NCI-H2227 (cell line): ENCODE measurements at regions not wholly inside any gene's neighbourhood (a gene's known extent, or its start where the extent isn't known, plus 50 kb on each side); places are given as distances from the start of the nearest gene placed in this dataset.

Source experiments
- DNase-seq: peaks from one replicate; lab custom pipeline; 2025; ENCODE audit not compliant: unreplicated experiment; lab: John Stamatoyannopoulos, UW

GRCh38 chr11:28657378-28658030 lies 549.3 kb downstream of the METTL15 start:
- DNase-seq = no peak

- no peak for DNase-seq
Measured at GRCh38 chr11:28654191-28654590, 546.0 kb downstream of the METTL15 start.

DNA sequence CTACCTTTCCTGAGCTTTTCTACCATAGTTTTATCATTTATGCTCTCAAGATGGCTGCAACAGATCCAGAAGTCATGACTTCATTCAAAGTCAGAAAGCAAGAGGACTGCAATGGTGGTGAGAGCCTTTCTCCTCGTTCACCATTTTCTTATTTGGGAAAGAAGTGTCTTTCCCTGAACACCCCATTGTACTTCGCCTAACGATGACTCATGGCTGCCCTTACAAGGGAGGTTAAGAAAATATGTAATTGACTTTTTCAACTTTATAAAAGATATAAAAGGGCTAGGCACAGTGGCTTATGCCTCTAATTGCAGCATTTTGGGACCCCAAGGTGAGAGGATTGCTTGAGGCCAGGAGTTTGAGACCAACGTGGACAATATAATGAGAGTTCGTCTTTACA lies 541.7 kb downstream of the METTL15 start:
- DNase-seq = no peak

DNA sequence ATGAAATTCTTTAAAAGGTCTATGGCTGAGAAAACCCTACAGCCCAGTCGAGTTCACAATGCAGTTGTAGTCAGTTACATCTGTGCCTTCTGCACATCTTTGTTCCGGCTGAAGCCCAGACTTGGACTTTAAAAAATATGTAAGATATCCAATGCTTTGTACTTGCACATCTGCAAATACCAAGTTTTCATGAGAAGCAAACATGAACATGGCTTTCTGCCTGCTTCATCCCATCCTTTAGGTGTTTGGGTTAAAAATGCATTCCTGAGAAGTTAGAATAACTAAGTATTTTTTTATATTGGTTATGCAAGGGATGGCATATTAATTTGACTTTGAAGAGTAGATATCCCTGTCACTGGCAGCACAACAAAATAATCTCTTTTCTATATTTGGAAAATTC lies 528.4 kb downstream of the METTL15 start:
- DNase-seq = no peak

DNA sequence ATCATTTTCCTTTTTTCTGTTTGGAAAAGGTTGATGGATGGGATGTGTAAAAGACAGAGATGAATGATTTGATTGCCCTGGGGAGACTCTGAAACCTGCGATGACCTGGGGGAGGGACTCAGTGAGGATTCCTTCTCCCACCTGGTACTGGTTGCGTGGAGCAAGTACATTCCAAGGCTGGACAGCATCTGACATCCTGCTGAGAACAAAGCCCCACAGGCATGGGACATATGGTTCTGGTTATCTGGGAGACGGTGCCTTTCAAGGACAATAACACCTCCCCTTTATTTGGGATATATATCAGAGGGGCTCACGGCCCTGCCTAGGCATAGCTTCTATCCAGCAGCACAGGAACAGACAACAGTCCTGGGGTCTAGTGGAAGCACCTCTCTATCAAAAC lies 527.8 kb downstream of the METTL15 start:
- no peak for DNase-seq

- DNase-seq = no peak
Measured at GRCh38 chr11:28632338-28632737, 524.1 kb downstream of the METTL15 start.

GRCh38 chr11:28631148-28631547 lies 523.0 kb downstream of the METTL15 start:
- no peak for DNase-seq

- no peak for DNase-seq
Measured at GRCh38 chr11:28629235-28629634, 521.0 kb downstream of the METTL15 start.

DNA sequence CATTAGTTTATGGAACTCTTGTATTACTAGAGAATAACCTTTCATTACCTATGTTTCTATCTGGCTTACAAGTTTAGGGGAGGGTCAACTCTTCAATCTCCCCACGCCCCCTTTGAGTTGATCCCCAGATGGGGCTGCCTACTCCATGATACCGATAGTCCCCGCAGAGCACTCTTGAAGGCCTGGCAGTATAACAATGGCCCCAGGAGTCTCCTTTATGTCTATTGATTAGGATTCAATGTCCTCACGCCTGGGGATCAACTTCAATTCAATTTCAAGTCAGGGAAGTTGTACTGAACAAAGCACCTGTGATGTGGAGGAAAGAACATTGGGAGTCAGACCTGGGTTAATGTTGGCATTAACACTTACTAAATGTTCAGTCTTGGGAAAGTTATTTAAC lies 520.2 kb downstream of the METTL15 start:
- DNase-seq = no peak

GRCh38 chr11:28627690-28628255 lies 519.6 kb downstream of the METTL15 start:
- DNase-seq = no peak

DNA sequence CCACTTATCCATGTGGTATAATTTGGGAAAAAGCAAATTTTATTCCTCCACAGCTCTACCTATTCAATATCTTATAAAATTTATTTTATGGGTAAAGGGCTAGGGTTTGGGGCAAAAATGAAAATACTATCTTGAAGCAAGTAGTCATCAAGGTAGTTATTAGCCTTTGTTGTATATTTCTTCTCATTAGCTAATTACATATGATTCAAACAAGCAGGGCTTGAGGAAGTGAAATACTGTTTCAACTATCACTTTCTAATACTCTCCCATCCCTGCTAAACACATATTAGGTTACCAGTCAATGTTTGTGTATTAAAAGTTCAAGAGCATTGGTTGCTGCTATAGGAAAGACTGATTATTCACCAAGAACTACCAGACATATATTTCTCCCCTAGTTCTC lies 517.3 kb downstream of the METTL15 start:
- no peak for DNase-seq

GRCh38 chr11:28621753-28622152 lies 513.6 kb downstream of the METTL15 start:
- no peak for DNase-seq

GRCh38 chr11:28619846-28620540 lies 511.8 kb downstream of the METTL15 start:
- DNase-seq = no peak

DNA sequence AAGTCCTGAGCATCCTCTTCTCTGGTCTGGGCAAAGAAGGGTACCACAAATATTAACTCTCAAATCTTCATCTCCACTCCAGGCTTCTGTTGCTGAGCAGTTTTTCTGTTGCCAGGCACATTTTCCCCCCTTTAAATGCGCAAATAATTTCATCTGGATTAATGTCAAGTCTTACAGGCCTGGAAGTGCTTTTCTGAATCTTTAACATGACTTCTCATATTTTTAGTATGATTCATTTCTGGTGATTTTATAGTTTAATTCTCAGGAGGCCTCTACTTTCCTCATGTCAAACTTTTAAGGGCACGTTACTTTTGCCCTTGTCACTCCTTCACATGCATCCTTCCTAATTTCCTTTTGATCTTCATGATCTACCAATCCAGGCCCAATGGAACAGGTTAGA lies 510.2 kb downstream of the METTL15 start:
- DNase-seq = no peak

DNA sequence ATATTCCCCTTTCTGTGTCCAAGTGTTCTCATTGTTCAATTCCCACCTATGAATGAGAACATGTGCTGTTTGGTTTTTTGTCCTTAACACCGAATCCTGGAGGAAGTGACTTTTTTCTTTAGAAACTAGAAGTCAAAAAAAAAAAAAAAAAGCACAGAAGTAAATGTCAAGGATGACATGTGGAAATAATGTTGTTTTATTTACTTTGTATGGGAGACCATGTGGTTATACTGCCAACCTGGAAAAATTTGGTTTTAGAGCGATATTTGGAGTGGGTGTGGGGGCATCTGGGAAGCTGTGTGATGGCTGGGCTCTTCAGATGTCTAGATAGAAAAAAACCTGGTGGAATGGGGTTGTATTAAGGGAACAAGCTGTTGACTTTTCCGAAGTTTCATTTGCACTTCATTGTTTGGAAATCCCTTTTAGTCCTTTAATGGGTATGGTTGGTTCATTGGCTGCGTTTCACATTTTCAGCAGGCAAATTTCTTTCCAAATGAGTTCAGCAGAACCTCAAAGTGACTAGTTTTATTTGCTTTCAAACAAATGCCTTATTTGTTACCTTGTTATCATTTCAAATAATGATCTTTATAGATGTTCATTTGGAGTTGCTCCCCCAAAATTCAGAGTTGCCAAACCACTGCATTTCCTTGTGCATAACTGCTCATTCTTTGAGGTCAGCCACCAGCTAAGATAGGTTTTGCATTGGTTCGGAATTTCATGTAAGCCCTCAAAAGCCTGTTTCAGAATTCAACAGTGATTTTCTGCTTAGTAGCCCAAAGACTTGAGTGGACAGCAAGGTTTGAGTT lies 508.2 kb downstream of the METTL15 start:
- no peak for DNase-seq

DNA sequence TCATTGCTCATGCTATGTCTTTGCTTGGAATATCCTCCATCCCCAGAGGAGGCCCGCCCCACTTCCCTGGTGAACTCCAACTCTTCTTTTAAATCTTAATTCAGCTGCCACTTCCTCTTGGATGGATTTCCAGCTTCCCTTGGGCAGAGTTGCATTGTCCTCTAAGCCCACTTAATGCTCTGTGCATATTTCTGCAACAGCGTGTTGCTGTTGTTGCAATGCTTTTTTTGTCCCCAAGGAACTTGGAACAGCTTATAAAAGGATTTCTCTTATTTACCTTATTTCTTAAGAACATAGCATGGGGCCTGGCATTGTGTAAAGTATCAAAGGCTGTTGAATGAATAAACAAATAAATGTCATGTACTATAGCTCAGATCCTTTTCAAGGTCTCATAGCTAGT lies 507.4 kb downstream of the METTL15 start:
- no peak for DNase-seq

DNA sequence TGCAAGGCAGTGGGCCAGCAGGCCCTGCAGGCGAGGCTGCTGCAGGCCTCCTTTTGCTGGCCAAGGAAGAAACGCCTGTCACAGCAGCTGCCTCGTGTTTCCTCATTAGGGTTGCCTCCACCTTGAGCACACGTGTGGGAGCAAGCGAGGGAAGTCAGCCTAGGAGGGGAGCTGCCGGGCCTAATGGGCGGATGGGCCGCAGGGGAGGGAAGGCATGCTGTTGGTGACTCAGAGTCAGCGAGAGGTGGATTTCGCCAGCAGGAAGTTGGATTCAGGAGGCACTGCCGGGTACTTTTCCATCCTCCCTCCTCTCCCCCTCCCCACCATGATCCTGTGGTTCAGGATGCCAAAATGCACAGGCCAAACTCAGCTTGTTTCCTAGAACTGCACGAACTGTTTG lies 498.7 kb downstream of the METTL15 start:
- DNase-seq = no peak

DNA sequence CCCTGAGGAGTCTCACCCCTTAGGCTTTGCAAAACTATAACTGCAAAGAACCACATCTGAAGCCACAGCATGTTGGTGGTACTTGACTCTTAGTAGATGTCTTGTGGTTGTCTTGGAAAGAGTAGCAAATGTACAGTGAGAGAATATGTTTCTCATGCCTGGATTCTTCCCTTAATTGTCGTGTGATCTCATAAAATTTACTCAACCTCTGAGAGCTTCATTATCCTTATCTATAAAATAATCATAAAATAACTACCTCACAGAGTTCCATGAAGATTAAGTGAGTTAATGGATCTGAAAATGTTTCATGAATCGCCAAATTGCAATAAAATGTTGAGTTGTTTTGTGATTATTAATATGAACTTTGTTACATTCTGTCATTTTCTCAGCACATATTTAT lies 491.5 kb downstream of the METTL15 start:
- no peak for DNase-seq

GRCh38 chr11:28598531-28598930 lies 490.3 kb downstream of the METTL15 start:
- no peak for DNase-seq

DNA sequence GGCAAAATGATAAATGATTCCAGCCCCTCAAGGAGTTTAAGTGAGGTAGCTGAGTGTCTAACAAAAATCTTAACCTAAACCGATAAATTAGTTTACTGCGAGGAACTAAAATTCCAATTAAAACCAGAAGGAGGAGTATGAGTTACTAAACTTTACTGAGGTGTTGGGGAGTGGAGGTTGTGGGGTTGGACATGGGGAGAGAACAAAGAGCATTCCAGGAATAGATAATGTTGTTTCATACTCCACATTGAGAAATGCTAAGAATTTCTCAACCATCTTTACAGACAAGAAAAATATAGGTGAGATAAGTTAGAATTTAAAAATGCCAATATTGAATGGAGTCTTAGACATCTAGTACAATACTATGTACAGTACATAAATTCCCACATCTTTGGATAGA lies 488.6 kb downstream of the METTL15 start:
- DNase-seq = no peak

DNA sequence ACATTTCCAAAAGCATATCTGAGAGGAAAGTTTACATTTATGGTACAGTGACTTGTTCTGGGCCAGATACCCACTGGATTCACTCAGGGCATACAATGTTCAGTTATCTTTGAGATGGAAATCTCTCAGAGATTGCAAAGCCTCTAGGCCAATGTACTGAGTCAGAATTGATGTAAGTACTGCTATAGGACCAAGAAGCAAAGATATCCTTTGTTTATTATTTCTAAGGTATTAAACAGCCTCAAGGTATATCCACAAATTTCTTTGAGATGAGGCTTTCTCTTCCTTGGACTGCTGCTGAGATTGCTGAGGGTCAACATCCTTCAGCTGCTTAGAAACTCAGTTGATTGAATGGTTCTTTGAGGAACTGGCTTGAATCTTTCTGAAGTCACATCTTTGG lies 484.0 kb downstream of the METTL15 start:
- no peak for DNase-seq

DNA sequence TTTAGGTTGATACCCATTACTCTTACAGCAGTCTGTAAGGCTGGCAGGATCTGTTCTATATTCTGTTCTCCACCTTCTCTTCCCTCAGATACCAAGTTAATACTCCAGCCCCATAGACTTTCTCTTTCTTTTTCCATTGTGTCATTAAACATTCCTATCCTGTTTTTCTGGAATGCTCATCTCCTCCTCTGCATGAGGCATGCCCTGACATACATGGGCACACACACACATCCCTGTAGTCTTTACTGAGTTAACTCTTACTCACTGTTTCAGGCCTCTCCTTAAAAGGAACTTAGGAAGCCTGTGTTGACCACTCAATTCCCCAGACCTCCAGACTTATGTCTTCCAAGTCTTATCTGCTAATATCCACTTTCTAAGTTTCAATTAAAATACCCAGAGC lies 476.8 kb downstream of the METTL15 start:
- no peak for DNase-seq
